MV-4-11 (cell line): ENCODE measurements at regions not wholly inside any gene's neighbourhood (a gene's known extent, or its start where the extent isn't known, plus 50 kb on each side); places are given as distances from the start of the nearest gene placed in this dataset.

Experiments used
- DNase-seq: peaks from one replicate; lab custom pipeline; 2025; lab: John Stamatoyannopoulos, UW

DNA sequence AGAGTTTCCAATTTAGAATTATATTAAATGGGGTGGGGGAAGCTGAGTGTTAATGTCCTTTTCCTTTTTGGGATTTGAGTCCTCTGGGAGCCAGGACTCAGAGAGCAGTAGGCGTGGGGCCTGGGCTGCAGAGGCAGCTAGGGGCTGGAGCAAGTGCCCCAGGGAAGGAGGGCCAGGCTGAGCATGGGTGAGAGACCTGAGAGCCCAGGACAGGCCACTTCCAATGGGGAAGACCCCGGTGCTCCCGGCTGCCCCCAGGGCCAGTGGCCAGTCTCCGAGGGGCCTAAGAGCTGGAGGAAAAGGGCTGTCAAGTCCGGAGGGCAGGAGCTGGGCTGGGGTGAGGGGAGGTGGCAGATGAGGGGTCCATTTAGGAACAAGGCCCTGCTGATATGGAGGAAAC, 371.5 kb downstream of the ZNF536 start:
- no peak for DNase-seq

- no peak for DNase-seq
These were observed 370.8 kb downstream of the ZNF536 start for GRCh38 chr19:30743011-30743410.

- DNase-seq = no peak
These were observed 370.3 kb downstream of the ZNF536 start for GRCh38 chr19:30742406-30742938.

DNA sequence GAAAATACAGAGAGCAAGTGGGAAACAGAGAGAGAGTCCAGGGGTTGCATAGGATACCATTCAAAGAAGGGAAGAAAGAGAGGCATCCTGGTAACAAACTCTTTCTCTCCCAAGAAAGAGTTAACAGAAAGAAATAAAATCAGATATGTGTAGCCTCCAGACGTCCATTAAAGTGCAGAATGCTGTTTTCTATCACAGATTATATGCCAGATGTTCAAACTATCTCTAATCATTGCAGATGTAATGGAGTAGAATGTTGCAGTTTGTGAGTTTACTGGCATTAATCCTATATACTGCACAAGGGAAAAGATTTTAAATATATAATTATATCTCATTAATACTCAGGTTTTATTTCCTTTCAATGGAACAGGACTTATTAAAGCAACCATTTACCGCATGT, 369.4 kb downstream of the ZNF536 start:
- no peak for DNase-seq

- DNase-seq = no peak
These were observed 367.2 kb downstream of the ZNF536 start for GRCh38 chr19:30739394-30739793.

DNA sequence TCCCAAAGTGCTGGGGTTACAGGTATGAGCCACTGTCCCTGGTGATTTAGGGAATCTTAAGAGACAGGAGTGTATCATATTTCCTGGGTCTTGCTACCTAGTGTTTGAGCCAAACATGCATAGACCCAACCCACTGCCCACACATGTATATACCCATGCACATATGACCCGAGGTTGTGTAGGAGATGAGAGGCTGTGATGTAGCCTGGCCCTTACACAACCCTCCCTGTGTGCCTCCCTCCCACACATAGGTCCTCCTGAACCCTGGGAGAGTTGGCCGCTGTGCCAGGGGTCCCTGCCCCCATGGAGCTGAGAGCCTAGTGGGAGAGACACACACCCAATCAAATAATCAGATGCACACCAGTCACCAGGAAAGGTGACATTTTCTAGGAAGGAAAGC, 365.9 kb downstream of the ZNF536 start:
- no peak for DNase-seq

DNA sequence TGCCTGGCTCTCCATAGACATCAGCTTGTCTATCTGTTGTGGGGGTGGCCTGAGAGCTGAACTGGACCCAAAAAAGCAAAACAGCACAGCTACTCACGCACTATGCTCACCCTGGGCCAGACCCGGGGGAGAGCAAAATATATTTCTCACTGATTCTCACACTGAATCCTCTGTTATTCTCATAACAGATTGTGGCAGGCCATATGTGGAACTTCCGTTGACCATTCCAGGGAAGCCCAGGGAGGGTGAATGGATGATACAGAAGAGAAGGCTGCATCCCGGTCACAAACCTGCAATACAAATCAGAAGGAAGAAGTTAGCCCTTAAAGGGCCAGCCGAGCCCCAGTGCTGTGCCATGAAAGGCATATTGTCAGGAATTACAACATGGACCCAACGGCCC, 362.5 kb downstream of the ZNF536 start:
- DNase-seq = no peak

DNA sequence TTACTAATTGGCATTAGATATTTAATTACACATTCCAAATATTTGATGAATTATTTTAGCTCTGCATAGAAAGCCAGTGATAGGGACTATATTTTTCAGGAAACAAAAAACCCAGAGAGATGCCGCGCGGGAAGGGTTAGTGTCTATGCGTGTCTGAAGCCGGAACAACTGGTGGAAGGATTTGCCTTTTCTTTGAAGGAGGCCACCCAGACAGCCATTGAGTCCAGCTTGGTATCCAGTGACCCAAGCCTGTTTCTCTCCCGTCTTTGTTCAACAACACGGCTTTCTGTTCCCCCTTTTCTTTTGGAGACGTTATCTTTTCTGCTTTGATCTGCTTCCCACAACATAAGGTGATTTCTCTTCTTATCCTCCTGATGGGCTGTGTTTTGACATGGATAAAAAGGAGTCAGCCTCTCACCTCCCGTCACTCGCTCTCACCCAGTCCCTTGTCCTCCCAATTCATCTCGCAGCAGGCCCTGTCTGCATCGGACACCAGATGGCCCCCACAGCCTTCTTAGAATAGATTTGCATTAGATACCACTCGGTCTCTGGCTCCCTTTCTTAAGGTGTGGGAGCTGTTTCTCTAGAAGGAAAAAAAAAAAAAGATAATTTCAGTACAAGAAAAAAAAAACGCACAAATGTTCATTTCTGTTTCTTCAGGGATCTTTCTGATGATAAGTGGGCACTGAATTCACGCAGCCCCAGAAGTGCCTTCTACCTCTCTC, 361.8 kb downstream of the ZNF536 start:
- no peak for DNase-seq

DNA sequence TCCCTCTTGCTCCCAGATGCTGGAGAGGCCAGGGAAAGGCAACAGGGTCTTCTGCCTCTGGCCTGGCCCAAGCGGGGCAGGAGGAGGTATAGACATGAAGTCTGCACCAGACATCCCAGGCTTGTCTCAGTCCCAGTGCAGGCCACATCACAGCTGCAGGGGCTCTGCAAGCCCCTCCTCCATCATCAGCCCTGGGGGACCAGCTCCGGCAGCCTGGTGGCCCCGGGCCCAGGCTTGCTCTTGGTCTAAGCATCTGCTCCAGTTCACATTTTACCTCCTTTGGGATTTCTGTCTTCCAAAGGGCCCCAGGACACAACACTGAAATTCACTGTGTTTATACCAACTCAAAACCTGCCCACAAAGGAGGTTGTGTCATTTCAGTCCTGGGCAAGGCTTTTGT, 359.4 kb downstream of the ZNF536 start:
- DNase-seq = no peak

- DNase-seq = no peak
These were observed 357.3 kb downstream of the ZNF536 start for GRCh38 chr19:30729451-30729850.

GRCh38 chr19:30722761-30723160, 350.6 kb downstream of the ZNF536 start:
- no peak for DNase-seq

GRCh38 chr19:30722186-30722585, 350.0 kb downstream of the ZNF536 start:
- DNase-seq = no peak

GRCh38 chr19:30719999-30720345, 347.8 kb downstream of the ZNF536 start:
- DNase-seq = no peak

GRCh38 chr19:30719189-30719998, 347.2 kb downstream of the ZNF536 start:
- peak; percentile 26 for DNase-seq

- no peak for DNase-seq
These were observed 346.5 kb downstream of the ZNF536 start for GRCh38 chr19:30718707-30719106.

DNA sequence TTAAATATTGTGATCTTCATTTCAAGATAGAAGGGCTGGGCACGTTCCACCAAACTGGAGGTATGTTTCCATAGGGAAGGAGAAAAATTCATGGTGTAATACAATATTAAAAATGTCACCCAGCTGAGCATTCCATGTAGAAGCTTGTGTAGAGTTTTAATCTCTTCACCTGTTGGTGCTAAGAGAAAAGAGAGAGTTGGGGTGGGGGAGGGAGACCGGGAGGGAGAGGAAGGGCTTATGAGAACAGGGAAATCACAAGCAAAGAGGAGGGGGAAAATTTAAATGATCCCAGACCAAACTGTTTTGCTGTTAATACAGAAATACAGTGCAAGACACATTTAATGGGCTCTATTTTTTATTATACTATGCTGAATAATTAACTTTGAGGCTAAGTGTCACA, 345.8 kb downstream of the ZNF536 start:
- no peak for DNase-seq

- no peak for DNase-seq
These were observed 345.2 kb downstream of the ZNF536 start for GRCh38 chr19:30717381-30717780.

DNA sequence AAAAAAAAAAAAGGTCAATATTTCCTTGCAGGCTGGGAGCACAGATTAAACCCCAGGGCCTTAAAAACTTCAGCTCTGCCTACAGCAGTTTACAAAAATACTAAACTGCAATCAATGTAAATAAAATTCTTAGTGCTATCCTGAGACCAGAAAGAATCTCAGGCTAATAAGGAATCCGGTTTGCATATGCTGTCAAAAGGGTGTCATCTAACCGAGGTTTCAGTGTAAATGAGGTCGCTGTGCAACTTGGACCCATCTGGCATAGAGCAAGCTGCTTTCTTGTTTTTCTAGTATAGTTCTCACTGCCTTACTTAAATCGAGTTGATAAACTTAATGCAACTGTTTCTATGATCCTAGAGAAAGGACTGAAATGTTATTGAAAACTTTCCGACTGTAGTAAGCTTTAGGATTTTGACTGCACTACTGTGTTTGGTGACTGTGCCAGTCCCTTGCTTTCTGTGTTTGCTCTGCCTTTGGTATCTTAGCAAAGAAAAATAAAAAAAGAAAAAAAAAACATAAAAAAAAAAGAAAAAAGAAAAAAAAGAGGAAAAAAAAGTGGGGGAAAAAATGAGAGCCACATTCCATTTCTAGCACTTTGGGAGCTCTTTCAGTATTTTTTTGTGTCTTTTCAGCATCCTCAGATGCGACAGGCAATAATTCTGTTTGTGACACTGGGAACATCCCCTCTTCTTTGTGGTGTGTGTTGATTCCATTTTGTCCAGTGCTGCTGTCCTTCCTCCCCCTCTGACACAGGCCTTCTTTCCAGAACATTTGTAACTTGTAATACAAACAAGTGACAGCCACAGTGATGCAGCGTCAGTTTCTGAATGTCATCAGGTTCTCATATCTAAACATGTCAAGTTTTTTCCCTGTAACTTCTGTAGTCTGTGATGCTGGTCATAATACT, 340.5 kb downstream of the ZNF536 start:
- no peak for DNase-seq

DNA sequence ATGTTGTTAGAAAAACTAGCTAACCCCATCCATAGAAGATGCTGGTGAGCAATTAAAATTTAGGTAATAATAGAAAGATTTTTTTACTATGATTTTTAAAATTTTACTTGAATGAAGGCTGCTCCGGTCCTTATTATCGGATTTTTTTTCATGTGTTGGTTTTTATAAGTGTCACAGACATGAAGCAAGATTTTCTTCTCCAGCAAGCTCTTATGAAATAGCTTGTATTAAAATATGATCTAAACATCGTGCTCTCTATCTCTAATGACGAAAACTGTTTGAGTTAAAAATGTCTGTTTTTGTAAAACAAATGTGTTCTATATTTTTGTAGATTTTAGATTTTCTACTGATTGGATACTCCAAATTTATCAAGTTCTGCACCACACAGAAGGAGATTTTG, 339.6 kb downstream of the ZNF536 start:
- DNase-seq = no peak

GRCh38 chr19:30711296-30711695, 339.1 kb downstream of the ZNF536 start:
- DNase-seq = no peak

- DNase-seq = no peak
These were observed 338.5 kb downstream of the ZNF536 start for GRCh38 chr19:30710721-30711120.

GRCh38 chr19:30708416-30709178, 336.4 kb downstream of the ZNF536 start:
- DNase-seq = no peak
